Tibial nerve (tissue), 4 donors: ENCODE measurements at regions not wholly inside any gene's neighbourhood (a gene's known extent, or its start where the extent isn't known, plus 50 kb on each side); places are given as distances from the start of the nearest gene placed in this dataset.

Source experiments
- DNase-seq, 2 donors: peaks; one replicate each; pipeline ENCODE4 v3.0.0-alpha.2; 2019; ENCODE audit warnings: low spot score in 2 of 2
- H3K27ac ChIP-seq, 4 donors: fragments of 200-600 bp; sonication (generic) in 3 of 4; one replicate each; pipeline ENCODE4 v1.5.1; 2017 to 2019; ENCODE audit warnings: mild to moderate bottlenecking in 1 of 4
- H3K27me3 ChIP-seq, 2 donors: fragments of 200-600 bp; sonication (generic) in 1 of 2; one replicate each; pipeline versions ENCODE4 v1.5.1 to v1.6.0; 2017 to 2019
- H3K36me3 ChIP-seq, 3 donors: fragments of 200-600 bp; sonication (generic); one replicate each; pipeline ENCODE4 v1.5.1; 2018 to 2019
- H3K4me1 ChIP-seq, 4 donors: fragments of 200-600 bp; sonication (generic) in 3 of 4; one replicate each; pipeline ENCODE4 v1.5.1; 2017 to 2019
- H3K4me3 ChIP-seq, 4 donors: fragments of 200-600 bp; sonication (generic) in 3 of 4; one replicate each; pipeline ENCODE4 v1.5.1; 2017 to 2019; ENCODE audit warnings: mild to moderate bottlenecking in 1 of 4, moderate library complexity in 1 of 4
- H3K9me3 ChIP-seq, 4 donors: fragments of 200-600 bp; sonication (generic) in 3 of 4; one replicate each; pipeline ENCODE4 v1.5.1; 2017 to 2019
- CTCF ChIP-seq, 5 experiments: fragments of 200-600 bp in 3 of 5; fragments of 450-650 bp in 2 of 5; sonication (generic) in 3 of 5; IDR thresholded peaks; one replicate each; pipeline ENCODE4 v1.5.1; 2016 to 2019; ENCODE audit warnings: antibody characterized with exemption in 5 of 5, mild to moderate bottlenecking in 3 of 5, moderate library complexity in 2 of 5
- EP300 ChIP-seq, 2 donors: sonication (generic); formaldehyde crosslinking; IDR thresholded peaks; one replicate each; pipeline ENCODE4 v1.6.1; 2017; ENCODE audit warnings: antibody characterized with exemption in 2 of 2, mild to moderate bottlenecking in 1 of 2
- POLR2A ChIP-seq, 2 donors: fragments of 450-650 bp; IDR thresholded peaks; one replicate each; pipeline ENCODE4 v1.6.1; 2017; ENCODE audit warnings: antibody characterized with exemption in 2 of 2, mild to moderate bottlenecking in 2 of 2, moderate library complexity in 2 of 2
- WGBS, 2 donors: methylation state at CpG; one replicate each; pipeline ENCODE4 v1.1.5; 2018; 5-methylcytosine and 5-hydroxymethylcytosine counted together

- Histone ChIP-seq H3K27ac (no peak overlapping the region), H3K36me3 (no peaks in the 10 kb centered on the region), H3K27me3 (no peaks in the 10 kb centered on the region), H3K4me1 (no peaks in the 10 kb centered on the region), H3K4me3 (no peak overlapping the region), H3K9me3 (no peaks in the 10 kb centered on the region)
- no peak for DNase-seq
- 95% methylated on average over 3 of the region's 3 CpGs for WGBS, 2 donors
- TF ChIP-seq CTCF (IDR thresholded peaks at IDR 0.05) = no peak
- TF ChIP-seq POLR2A (IDR thresholded peaks at IDR 0.05) = no peak
- no peak for TF ChIP-seq EP300 (IDR thresholded peaks at IDR 0.05)
Measured at GRCh38 chr14:82441270-82441669, 907.6 kb upstream of the SEL1L start.

- H3K4me1 ChIP-seq = peaks cover 0 to 5% (median 2%) of the 10 kb centered on the region in 4 donors
- no peak for DNase-seq
- no peak overlapping the region for H3K27ac ChIP-seq
- WGBS, 2 donors = 70 to 72% methylated on average over 5 of the region's 5 CpGs
- no peaks in the 10 kb centered on the region for H3K27me3 ChIP-seq
- TF ChIP-seq CTCF (IDR thresholded peaks at IDR 0.05) (no peak), EP300 (IDR thresholded peaks at IDR 0.05) (no peak), POLR2A (IDR thresholded peaks at IDR 0.05) (no peak)
- H3K36me3 ChIP-seq = no peaks in the 10 kb centered on the region
- no peaks in the 10 kb centered on the region for H3K9me3 ChIP-seq
- no peak overlapping the region for H3K4me3 ChIP-seq
Measured at GRCh38 chr14:82445810-82446570, 912.3 kb upstream of the SEL1L start.

- H3K4me3 ChIP-seq = no peak overlapping the region
- TF ChIP-seq POLR2A (IDR thresholded peaks at IDR 0.05) (no peak), EP300 (IDR thresholded peaks at IDR 0.05) (no peak), CTCF (IDR thresholded peaks at IDR 0.05) (peak in 1 of 5 experiments; percentile 10)
- no peak for DNase-seq
- H3K27me3 ChIP-seq = no peaks in the 10 kb centered on the region
- H3K36me3 ChIP-seq = no peaks in the 10 kb centered on the region
- 28 to 36% methylated on average over 3 of the region's 3 CpGs for WGBS, 2 donors
- no peaks in the 10 kb centered on the region for H3K9me3 ChIP-seq
- H3K4me1 ChIP-seq = peaks cover 0 to 5% (median 2%) of the 10 kb centered on the region in 4 donors
- H3K27ac ChIP-seq = peak overlapping the region in 1 of 4 donors; percentile 14
Measured at GRCh38 chr14:82447586-82447985, 913.9 kb upstream of the SEL1L start.

DNA sequence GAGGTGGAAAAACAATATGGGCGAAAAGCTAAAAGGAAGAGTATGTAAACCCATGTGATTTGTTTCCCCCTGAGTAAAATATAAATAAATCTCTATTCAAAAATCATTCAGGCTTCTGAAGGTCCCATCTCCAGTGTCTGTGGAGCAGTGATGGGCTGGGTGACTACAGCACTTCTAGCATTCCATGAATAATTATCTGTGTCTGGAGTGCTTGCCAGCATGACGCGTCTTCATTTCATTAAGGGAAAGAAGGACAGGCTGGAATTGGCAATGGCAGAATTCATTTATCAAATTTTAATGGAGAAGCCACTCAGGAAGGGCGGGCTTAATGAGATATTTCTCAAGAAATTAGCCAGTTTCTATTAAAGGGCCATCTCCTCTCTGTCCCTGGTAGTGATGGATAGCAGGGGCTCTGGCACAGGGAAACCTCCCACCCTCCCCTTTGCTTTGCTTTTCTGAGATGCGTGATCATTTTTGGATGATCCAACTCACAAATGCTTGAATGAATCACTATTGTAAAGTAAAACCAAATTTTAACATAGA is 916.3 kb upstream of the SEL1L start:
- WGBS, 2 donors = 76 to 86% methylated on average over 5 of the region's 5 CpGs
- TF ChIP-seq CTCF (IDR thresholded peaks at IDR 0.05) (no peak), POLR2A (IDR thresholded peaks at IDR 0.05) (no peak), EP300 (IDR thresholded peaks at IDR 0.05) (no peak)
- Histone ChIP-seq H3K36me3 (no peaks in the 10 kb centered on the region), H3K4me3 (no peak overlapping the region), H3K27me3 (no peaks in the 10 kb centered on the region), H3K4me1 (peaks cover 0 to 5% (median 2%) of the 10 kb centered on the region in 4 donors), H3K9me3 (no peaks in the 10 kb centered on the region), H3K27ac (no peak overlapping the region)
- no peak for DNase-seq

DNA sequence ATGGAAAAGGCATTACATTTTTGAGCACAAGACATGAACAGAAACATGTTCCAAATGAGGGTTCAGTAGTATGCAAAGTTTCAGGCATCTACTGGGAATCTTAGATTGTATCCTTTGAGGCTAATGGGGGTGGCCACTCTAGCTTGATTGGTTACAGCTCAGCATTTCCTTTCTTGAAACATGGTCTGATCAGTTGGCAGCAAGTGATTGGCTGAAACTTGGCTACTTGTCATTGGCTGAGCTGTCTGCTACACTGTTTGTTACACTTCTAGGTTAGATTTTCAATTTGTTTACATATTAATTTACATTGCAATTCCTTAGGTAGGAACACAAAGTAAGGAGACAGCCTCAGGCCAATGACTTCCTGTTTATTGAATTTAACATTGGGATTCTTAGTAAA is 918.0 kb upstream of the SEL1L start:
- Histone ChIP-seq H3K9me3 (no peaks in the 10 kb centered on the region), H3K4me1 (peaks cover 0 to 5% (median 2%) of the 10 kb centered on the region in 4 donors), H3K4me3 (no peak overlapping the region), H3K36me3 (no peaks in the 10 kb centered on the region), H3K27me3 (no peaks in the 10 kb centered on the region), H3K27ac (no peak overlapping the region)
- no peak for DNase-seq
- no peak for TF ChIP-seq EP300 (IDR thresholded peaks at IDR 0.05)
- no peak for TF ChIP-seq CTCF (IDR thresholded peaks at IDR 0.05)
- TF ChIP-seq POLR2A (IDR thresholded peaks at IDR 0.05) = no peak
